SK-N-SH (cell line): ENCODE measurements at regions not wholly inside any gene's neighbourhood (a gene's known extent, or its start where the extent isn't known, plus 50 kb on each side); places are given as distances from the start of the nearest gene placed in this dataset.
"Not testable (repeated sequence)": the region's sequence is repeated elsewhere in the genome, so short reads cannot be mapped to it uniquely, and the experiment has no call there.

Experiments used
- CTCF ChIA-PET: fragments of 300-600, 350-600 bp; formaldehyde crosslinking; extraction: SDS; loops from one replicate; lab custom pipeline; 2021; lab: Yijun Ruan, JAX
- POLR2A ChIA-PET: fragments of 350-600 bp; sonication (Branson Sonifier 250); formaldehyde crosslinking; extraction: SDS; loops from one replicate; lab custom pipeline; 2020; ENCODE audit warnings: antibody characterized with exemption, inconsistent platforms; lab: Yijun Ruan, JAX
- DNase-seq: peaks from one replicate; pipeline ENCODE4 v3.0.0; 2012
- H2AFZ ChIP-seq: fragments of 200-600 bp; sonication (generic); 2 replicates; pipeline ENCODE4 v1.8.1; 2016; ENCODE audit warnings: antibody characterized with exemption, mild to moderate bottlenecking, low read depth
- H3F3A ChIP-seq: fragments of 200-600 bp; sonication (generic); replicated peaks from 2 replicates; pipeline ENCODE3; 2016; ENCODE audit warnings: antibody characterized with exemption, mild to moderate bottlenecking; ENCODE audit not compliant: insufficient read depth
- H3K27ac ChIP-seq, 2 experiments: fragments of 200-500 bp in 1 of 2; fragments of 200-600 bp in 1 of 2; sonication (Bioruptor generic) in 1 of 2; sonication (generic), shearing (Covaris generic) in 1 of 2; 2 replicates each; pipeline versions ENCODE4 v1.5.1 to v1.6.1; 2014 to 2016; ENCODE audit warnings: low read depth in 2 of 2, inconsistent platforms in 1 of 2, low read length in 1 of 2, mild to moderate bottlenecking in 1 of 2, mixed read lengths in 1 of 2
- H3K27me3 ChIP-seq: fragments of 200-600 bp; sonication (generic), shearing (Covaris generic); 2 replicates; pipeline ENCODE4 v1.6.1; 2016; ENCODE audit warnings: mixed run types; ENCODE audit not compliant: insufficient read depth
- H3K36me3 ChIP-seq, 2 experiments: fragments of 200-500 bp in 1 of 2; fragments of 200-600 bp in 1 of 2; sonication (Bioruptor generic) in 1 of 2; sonication (generic) in 1 of 2; replicated peaks in 1 of 2; 2 replicates each; pipeline versions ENCODE3 to v1.5.1; 2014 to 2016; ENCODE audit warnings: low read length in 1 of 2, mild to moderate bottlenecking in 1 of 2; ENCODE audit not compliant: insufficient read depth in 2 of 2, control insufficient read depth in 1 of 2
- H3K4me1 ChIP-seq, 2 experiments: fragments of 200-500 bp in 1 of 2; fragments of 200-600 bp in 1 of 2; sonication (Bioruptor generic) in 1 of 2; sonication (generic), shearing (Covaris generic) in 1 of 2; 2 replicates each; pipeline versions ENCODE4 v1.5.1 to v1.6.1; 2014 to 2016; ENCODE audit warnings: low read depth in 1 of 2, low read length in 1 of 2, mixed run types in 1 of 2; ENCODE audit not compliant: insufficient read depth in 2 of 2, control insufficient read depth in 1 of 2
- H3K4me2 ChIP-seq: fragments of 200-600 bp; sonication (generic), shearing (Covaris generic); 2 replicates; pipeline ENCODE4 v1.6.1; 2017; ENCODE audit warnings: mixed run types
- H3K4me3 ChIP-seq, 2 experiments: fragments of 200-500 bp in 1 of 2; fragments of 200-600 bp in 1 of 2; sonication (Bioruptor generic) in 1 of 2; sonication (generic), shearing (Covaris generic) in 1 of 2; 2 replicates each; pipeline versions ENCODE4 v1.5.1 to v1.8.1; 2014 to 2016; ENCODE audit warnings: low read depth in 2 of 2, inconsistent platforms in 1 of 2, low read length in 1 of 2, mild to moderate bottlenecking in 1 of 2, mixed read lengths in 1 of 2, moderate library complexity in 1 of 2
- H3K79me2 ChIP-seq: fragments of 200-600 bp; sonication (generic); 2 replicates; pipeline ENCODE4 v1.8.1; 2017; ENCODE audit warnings: mild to moderate bottlenecking; ENCODE audit not compliant: insufficient read depth
- H3K9ac ChIP-seq: fragments of 200-600 bp; sonication (generic); 2 replicates; pipeline ENCODE4 v1.6.1; 2017; ENCODE audit warnings: mixed run types
- H3K9me2 ChIP-seq: fragments of 200-600 bp; sonication (generic); 2 replicates; pipeline ENCODE4 v1.6.1; 2017; ENCODE audit warnings: mixed run types
- H3K9me3 ChIP-seq: fragments of 200-600 bp; sonication (generic); 2 replicates; pipeline ENCODE4 v1.6.1; 2017; ENCODE audit warnings: mixed run types, mild to moderate bottlenecking, moderate library complexity
- H4K20me1 ChIP-seq: fragments of 200-600 bp; sonication (generic); 2 replicates; pipeline ENCODE4 v1.6.1; 2017; ENCODE audit warnings: mild to moderate bottlenecking, mixed run types; ENCODE audit not compliant: insufficient read depth
- CHD2 ChIP-seq: fragments of 150-350 bp; IDR thresholded peaks from 2 replicates; pipeline ENCODE4 v1.6.1; 2018; ENCODE audit warnings: low read length; ENCODE audit not compliant: partially characterized antibody
- EP300 ChIP-seq, 2 experiments: IDR thresholded peaks; 2 replicates each; pipeline versions ENCODE4 v1.4.0 to v1.6.1; 2012; ENCODE audit warnings: borderline replicate concordance in 1 of 2, low read depth in 1 of 2, low read length in 1 of 2
- EZH2phosphoT487 ChIP-seq: fragments of 200-600 bp; sonication (generic); IDR thresholded peaks from 2 replicates; pipeline ENCODE4 v1.6.1; 2017; ENCODE audit warnings: low read depth, mixed run types, mild to moderate bottlenecking, antibody characterized with exemption, moderate library complexity, borderline replicate concordance
- JUND ChIP-seq: IDR thresholded peaks from 2 replicates; pipeline ENCODE4 v1.4.0; 2012
- MAX ChIP-seq: IDR thresholded peaks from 2 replicates; pipeline ENCODE4 v1.4.0; 2012; ENCODE audit warnings: low read depth
- MXI1 ChIP-seq: IDR thresholded peaks from 2 replicates; pipeline ENCODE4 v1.6.1; 2012; ENCODE audit warnings: mild to moderate bottlenecking, low read depth, low read length, improper control_type of control experiment
- NFIC ChIP-seq: IDR thresholded peaks from 2 replicates; pipeline ENCODE4 v1.4.0; 2012; ENCODE audit warnings: borderline replicate concordance
- POLR2AphosphoS5 ChIP-seq: IDR thresholded peaks from 2 replicates; pipeline ENCODE4 v1.6.1; 2012; ENCODE audit warnings: low read depth, low read length
- RAD21 ChIP-seq: IDR thresholded peaks from 2 replicates; pipeline ENCODE4 v1.6.1; 2012; ENCODE audit warnings: mild to moderate bottlenecking, low read length
- RXRA ChIP-seq: IDR thresholded peaks from 2 replicates; pipeline ENCODE4 v1.4.0; 2012; ENCODE audit warnings: low read depth, mild to moderate bottlenecking, borderline replicate concordance
- TAF1 ChIP-seq: IDR thresholded peaks from 2 replicates; pipeline ENCODE4 v1.6.1; 2012; ENCODE audit warnings: low read depth, mild to moderate bottlenecking, low read length, moderate library complexity, borderline replicate concordance
- WGBS: methylation state at CpG from one replicate; pipeline ENCODE4 v1.1.6; 2017; ENCODE audit warnings: low lambda C conversion rate; 5-methylcytosine and 5-hydroxymethylcytosine counted together
- TF ChIP-seq, protein P1 (sequence below): IDR thresholded peaks from 2 replicates; pipeline ENCODE4 v1.6.1; 2012; ENCODE audit warnings: mild to moderate bottlenecking, low read depth, low read length, moderate library complexity

DNA sequence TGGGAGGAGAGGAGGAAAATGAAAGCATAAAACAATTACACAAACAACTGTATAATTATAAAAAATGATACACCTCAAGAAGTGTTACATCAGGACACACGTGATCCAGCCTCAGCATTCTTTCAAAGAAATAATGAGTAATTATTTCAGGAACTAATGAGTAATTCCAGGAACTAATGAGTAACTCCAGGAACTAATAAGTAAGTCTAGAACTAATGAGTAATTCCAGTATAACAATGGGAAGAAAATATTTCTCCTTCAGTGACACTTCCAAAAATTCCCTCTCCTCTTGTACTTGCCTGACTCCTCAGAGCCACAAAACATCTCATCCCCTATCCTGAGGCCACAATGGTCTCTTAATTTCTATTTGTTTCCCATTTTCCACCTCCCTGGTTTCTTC is 63.5 kb upstream of the COL25A1 start:
- Histone ChIP-seq H4K20me1 (no peaks in the 10 kb centered on the region), H3K79me2 (no peaks in the 10 kb centered on the region), H3F3A (no peaks in the 10 kb centered on the region), H3K9me2 (no peaks in the 10 kb centered on the region), H3K9me3 (no peaks in the 10 kb centered on the region), H3K4me2 (no peak overlapping the region), H3K36me3 (no peaks in the 10 kb centered on the region), H3K27ac (no peak overlapping the region), H3K27me3 (peaks cover 2% of the 10 kb centered on the region; the same call in 1 of the 2 replicates), H3K4me1 (no peaks in the 10 kb centered on the region), H3K9ac (no peak overlapping the region), H3K4me3 (no peak overlapping the region), H2AFZ (no peak overlapping the region)
- no peak for DNase-seq
- CTCF ChIA-PET, result no interaction called here
- TF ChIP-seq EP300 (IDR thresholded peaks at IDR 0.05; ENCODE audit: borderline replicate concordance in 1 of 2, low read depth in 1 of 2, low read length in 1 of 2) (no peak), MAX (no peak), RAD21 (no peak), NFIC (no peak), EZH2phosphoT487 (no peak), POLR2AphosphoS5 (no peak), CHD2 (no peak), MXI1 (no peak), JUND (no peak), RXRA (no peak), TAF1 (no peak)
- TF ChIP-seq, protein P1, sequence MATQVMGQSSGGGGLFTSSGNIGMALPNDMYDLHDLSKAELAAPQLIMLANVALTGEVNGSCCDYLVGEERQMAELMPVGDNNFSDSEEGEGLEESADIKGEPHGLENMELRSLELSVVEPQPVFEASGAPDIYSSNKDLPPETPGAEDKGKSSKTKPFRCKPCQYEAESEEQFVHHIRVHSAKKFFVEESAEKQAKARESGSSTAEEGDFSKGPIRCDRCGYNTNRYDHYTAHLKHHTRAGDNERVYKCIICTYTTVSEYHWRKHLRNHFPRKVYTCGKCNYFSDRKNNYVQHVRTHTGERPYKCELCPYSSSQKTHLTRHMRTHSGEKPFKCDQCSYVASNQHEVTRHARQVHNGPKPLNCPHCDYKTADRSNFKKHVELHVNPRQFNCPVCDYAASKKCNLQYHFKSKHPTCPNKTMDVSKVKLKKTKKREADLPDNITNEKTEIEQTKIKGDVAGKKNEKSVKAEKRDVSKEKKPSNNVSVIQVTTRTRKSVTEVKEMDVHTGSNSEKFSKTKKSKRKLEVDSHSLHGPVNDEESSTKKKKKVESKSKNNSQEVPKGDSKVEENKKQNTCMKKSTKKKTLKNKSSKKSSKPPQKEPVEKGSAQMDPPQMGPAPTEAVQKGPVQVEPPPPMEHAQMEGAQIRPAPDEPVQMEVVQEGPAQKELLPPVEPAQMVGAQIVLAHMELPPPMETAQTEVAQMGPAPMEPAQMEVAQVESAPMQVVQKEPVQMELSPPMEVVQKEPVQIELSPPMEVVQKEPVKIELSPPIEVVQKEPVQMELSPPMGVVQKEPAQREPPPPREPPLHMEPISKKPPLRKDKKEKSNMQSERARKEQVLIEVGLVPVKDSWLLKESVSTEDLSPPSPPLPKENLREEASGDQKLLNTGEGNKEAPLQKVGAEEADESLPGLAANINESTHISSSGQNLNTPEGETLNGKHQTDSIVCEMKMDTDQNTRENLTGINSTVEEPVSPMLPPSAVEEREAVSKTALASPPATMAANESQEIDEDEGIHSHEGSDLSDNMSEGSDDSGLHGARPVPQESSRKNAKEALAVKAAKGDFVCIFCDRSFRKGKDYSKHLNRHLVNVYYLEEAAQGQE, result no peak
- 0% methylated on average over 1 of the region's 1 CpG for WGBS
- POLR2A ChIA-PET, result no interaction called here

DNA sequence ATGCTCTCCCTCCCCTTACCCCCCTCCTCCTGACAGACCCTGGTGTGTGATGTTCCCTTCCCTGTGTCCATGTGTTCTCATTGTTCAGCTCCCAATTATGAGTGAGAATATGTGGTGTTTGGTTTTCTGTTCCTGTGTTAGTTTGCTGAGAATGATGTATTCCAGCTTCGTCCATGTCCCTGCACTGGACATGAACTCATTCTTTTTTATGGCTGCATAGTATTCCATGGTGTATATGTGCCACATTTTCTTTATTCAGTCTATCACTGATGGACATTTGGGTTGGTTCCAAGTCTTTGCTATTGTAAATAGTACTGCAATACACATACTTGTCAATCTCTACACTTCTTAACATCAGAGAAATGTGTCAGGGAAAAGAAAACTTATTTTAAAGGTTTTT is 62.8 kb upstream of the COL25A1 start:
- H2AFZ ChIP-seq, H3K9me3 ChIP-seq, H3K9ac ChIP-seq, H3K9me2 ChIP-seq, H3K27me3 ChIP-seq, H3K27ac ChIP-seq, DNase-seq, H3K4me2 ChIP-seq, H4K20me1 ChIP-seq, POLR2A ChIA-PET, H3K4me3 ChIP-seq, H3F3A ChIP-seq, H3K36me3 ChIP-seq, H3K79me2 ChIP-seq, H3K4me1 ChIP-seq, CTCF ChIA-PET: not testable (repeated sequence)
- WGBS, result 0% methylated on average over 1 of the region's 1 CpG
